ENCODE measurements at regions not wholly inside any gene's neighbourhood (a gene's known extent, or its start where the extent isn't known, plus 50 kb on each side); places are given as distances from the start of the nearest gene placed in this dataset.

DNA sequence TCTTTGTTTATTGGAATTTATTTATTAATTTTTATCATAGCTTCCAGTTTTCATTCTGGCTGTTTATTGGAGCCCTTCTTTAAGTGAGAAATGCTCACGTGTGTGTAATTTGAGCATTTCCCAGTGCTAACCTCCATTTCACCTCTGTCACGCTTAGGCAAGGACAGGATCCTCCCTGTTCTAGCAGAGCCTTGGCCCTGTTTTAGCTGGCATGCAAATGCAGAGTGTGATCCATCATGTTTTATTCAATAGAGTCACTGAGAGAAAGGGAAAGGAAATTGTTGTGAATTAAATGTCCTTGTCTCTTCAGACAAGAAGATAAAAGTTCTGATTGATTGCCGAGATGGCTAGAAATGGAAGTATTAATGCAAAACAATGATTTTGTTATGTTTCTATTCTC, 137.3 kb upstream of the ACO1 start (continued):
- TF ChIP-seq E2F6 (IDR thresholded peaks at IDR 0.05; ENCODE audit: borderline replicate concordance in 1 of 2, extremely low read depth in 1 of 2, insufficient read depth in 1 of 2, insufficient read length in 1 of 2, low read depth in 1 of 2, low read length in 1 of 2, poor library complexity in 1 of 2, severe bottlenecking in 1 of 2), result no peak
- no peak for TF ChIP-seq ZBTB1 (CRISPR knock-in tag; IDR thresholded peaks at IDR 0.05; ENCODE audit: borderline replicate concordance, low read depth)
- no peak for TF ChIP-seq ELK3 (CRISPR knock-in tag; IDR thresholded peaks at IDR 0.05)

GRCh38 chr9:32248189-32248712, 136.2 kb upstream of the ACO1 start:
- H3K27ac ChIP-seq (ENCODE audit: extremely low read depth, low read depth, low read length), result no peak overlapping the region
- in situ Hi-C loops (cut with MboI), result no loop called here
- no peak overlapping the region for H3K4me2 ChIP-seq (ENCODE audit: insufficient read depth, low read length)
- TF ChIP-seq, protein P1, sequence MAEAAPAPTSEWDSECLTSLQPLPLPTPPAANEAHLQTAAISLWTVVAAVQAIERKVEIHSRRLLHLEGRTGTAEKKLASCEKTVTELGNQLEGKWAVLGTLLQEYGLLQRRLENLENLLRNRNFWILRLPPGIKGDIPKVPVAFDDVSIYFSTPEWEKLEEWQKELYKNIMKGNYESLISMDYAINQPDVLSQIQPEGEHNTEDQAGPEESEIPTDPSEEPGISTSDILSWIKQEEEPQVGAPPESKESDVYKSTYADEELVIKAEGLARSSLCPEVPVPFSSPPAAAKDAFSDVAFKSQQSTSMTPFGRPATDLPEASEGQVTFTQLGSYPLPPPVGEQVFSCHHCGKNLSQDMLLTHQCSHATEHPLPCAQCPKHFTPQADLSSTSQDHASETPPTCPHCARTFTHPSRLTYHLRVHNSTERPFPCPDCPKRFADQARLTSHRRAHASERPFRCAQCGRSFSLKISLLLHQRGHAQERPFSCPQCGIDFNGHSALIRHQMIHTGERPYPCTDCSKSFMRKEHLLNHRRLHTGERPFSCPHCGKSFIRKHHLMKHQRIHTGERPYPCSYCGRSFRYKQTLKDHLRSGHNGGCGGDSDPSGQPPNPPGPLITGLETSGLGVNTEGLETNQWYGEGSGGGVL (CRISPR knock-in tag; IDR thresholded peaks at IDR 0.05), result no peak
- TF ChIP-seq PURB (CRISPR knock-in tag; IDR thresholded peaks at IDR 0.05; ENCODE audit: low read depth) (no peak), NFIX (CRISPR knock-in tag; IDR thresholded peaks at IDR 0.05; ENCODE audit: low read depth) (no peak), HDAC8 (tag; IDR thresholded peaks at IDR 0.05) (no peak), ELF1 (tag; IDR thresholded peaks at IDR 0.05) (no peak), SMARCA5 (IDR thresholded peaks at IDR 0.05) (no peak), ZNF140 (CRISPR knock-in tag; IDR thresholded peaks at IDR 0.05) (no peak), MAFF (IDR thresholded peaks at IDR 0.05; ENCODE audit: low read length) (no peak), CBX1 (IDR thresholded peaks at IDR 0.05; ENCODE audit: low read depth) (no peak), SMAD1 (IDR thresholded peaks at IDR 0.05; ENCODE audit: low read depth, low read length, partially characterized antibody) (no peak), ZFX (CRISPR knock-in tag; IDR thresholded peaks at IDR 0.05) (no peak)
- TF ChIP-seq, protein P2, sequence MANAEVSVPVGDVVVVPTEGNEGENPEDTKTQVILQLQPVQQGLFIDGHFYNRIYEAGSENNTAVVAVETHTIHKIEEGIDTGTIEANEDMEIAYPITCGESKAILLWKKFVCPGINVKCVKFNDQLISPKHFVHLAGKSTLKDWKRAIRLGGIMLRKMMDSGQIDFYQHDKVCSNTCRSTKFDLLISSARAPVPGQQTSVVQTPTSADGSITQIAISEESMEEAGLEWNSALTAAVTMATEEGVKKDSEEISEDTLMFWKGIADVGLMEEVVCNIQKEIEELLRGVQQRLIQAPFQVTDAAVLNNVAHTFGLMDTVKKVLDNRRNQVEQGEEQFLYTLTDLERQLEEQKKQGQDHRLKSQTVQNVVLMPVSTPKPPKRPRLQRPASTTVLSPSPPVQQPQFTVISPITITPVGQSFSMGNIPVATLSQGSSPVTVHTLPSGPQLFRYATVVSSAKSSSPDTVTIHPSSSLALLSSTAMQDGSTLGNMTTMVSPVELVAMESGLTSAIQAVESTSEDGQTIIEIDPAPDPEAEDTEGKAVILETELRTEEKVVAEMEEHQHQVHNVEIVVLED (CRISPR knock-in tag; IDR thresholded peaks at IDR 0.05), result no peak

More at GRCh38 chr9:32248189-32248712, 136.2 kb upstream of the ACO1 start:
- no peak overlapping the region for H3K9ac ChIP-seq (ENCODE audit: insufficient read depth in 1 of 2, low read depth in 2 of 2, low read length in 2 of 2)
- ATAC-seq (no peak), DNase-seq (ENCODE audit: extremely low read depth in 1 of 4, low spot score in 3 of 4) (no peak), FAIRE-seq (no peak)
- H3K4me3 ChIP-seq, result no peak overlapping the region
- ChIA-PET CTCF (ENCODE audit: low intra/inter-chr PET ratio) (no interaction called here), POLR2A (no interaction called here)
- H4K20me1 ChIP-seq (replicated peaks; ENCODE audit: control insufficient read depth, insufficient read depth, low read length), result no peaks in the 10 kb centered on the region
- no peaks in the 10 kb centered on the region for H3K79me2 ChIP-seq (ENCODE audit: control insufficient read depth, insufficient read depth, low read length)
- 0% methylated on average over 2 of the region's 2 CpGs for WGBS (ENCODE audit: insufficient coverage, low coverage, missing lambda C conversion rate)
- no peak overlapping the region for H2AFZ ChIP-seq (ENCODE audit: low read depth, low read length)
- H3K4me1 ChIP-seq (replicated peaks in 1 of 2; ENCODE audit: control insufficient read depth in 2 of 2, insufficient read depth in 2 of 2, low read length in 2 of 2), result no peaks in the 10 kb centered on the region
- intact Hi-C loops (cut with micrococcal nuclease), result no loop called here
- no peaks in the 10 kb centered on the region for H3K9me3 ChIP-seq (replicated peaks; ENCODE audit: control insufficient read depth, insufficient read depth, low read depth, low read length)
- H3K9me1 ChIP-seq (ENCODE audit: control insufficient read depth, insufficient read depth, low read length), result no peaks in the 10 kb centered on the region
- no peaks in the 10 kb centered on the region for H3K36me3 ChIP-seq (ENCODE audit: control insufficient read depth, insufficient read depth, low read length)
- BruUV-seq (replicated peaks), result no TSS peak
- H3K27me3 ChIP-seq (ENCODE audit: control insufficient read depth in 2 of 2, insufficient read depth in 2 of 2, low read length in 2 of 2), result no peaks in the 10 kb centered on the region

Measured in K562 (cell line).